GM21576 (cell line): ENCODE measurements at regions not wholly inside any gene's neighbourhood (a gene's known extent, or its start where the extent isn't known, plus 50 kb on each side); places are given as distances from the start of the nearest gene placed in this dataset.

Experiments used
- ATAC-seq: cut with Tn5 transposase; IDR thresholded peaks from one replicate; pipeline ENCODE4 v1.9.1; 2021; ENCODE audit warnings: mild to moderate bottlenecking, moderate library complexity; ENCODE audit not compliant: unreplicated experiment

DNA sequence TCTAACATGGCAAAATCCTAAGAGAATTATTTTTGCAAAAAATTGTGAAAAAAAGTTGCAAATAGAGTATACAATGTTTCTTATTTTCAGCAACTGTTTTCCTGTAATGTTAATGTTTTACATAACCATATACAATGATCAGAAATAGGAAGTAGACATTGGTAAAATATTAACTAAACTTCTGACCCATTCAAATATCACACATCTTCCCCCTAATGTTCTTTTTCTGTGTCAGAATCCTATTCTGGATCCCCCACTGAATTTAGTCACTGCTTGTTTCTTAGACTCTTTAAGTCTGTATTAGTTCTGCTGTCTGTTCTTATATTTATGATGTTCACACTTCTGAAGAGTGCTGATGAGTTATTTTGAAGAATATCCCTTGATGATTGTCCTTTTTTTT, 62.0 kb downstream of the HFE start:
- no peak for ATAC-seq

DNA sequence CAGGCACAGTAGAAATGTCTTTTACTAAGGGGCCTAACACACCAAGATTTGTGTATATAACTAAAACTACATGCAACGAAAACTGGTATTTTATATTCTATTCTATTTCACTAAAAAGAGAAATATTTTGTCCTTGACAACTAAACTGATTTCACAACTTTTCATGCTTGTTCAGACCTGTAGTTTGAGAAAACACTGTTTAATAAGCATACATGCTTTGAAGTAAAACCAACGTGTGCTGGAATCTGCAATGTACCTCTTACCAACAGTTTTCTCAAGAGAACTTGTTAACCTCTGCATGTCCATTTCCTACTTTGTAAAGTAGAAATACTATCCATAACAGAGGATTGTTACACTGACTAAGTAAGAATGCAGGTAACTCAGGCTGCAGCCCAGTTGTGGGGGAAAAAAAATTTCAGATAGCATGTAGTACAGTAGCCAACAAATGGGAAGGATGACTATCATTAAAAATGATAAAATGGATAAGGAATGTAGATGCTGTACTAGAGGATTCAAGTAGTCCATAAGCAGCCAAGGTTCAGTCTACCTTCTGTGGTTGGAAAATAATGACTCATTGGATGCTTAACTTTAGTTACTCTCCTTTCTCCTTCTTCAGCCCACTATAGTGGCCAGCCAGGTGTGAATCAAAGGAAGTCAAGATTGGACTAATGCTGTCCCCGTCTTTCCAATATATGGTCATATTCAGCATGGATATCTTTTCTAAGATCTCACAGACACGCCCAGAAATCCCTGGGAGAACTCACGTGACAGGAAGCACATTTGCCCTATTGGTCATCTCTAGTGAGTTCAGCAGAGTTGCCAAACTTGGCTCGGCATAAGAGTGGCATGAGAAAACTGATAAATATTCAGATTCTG, 65.2 kb downstream of the HFE start:
- no peak for ATAC-seq

DNA sequence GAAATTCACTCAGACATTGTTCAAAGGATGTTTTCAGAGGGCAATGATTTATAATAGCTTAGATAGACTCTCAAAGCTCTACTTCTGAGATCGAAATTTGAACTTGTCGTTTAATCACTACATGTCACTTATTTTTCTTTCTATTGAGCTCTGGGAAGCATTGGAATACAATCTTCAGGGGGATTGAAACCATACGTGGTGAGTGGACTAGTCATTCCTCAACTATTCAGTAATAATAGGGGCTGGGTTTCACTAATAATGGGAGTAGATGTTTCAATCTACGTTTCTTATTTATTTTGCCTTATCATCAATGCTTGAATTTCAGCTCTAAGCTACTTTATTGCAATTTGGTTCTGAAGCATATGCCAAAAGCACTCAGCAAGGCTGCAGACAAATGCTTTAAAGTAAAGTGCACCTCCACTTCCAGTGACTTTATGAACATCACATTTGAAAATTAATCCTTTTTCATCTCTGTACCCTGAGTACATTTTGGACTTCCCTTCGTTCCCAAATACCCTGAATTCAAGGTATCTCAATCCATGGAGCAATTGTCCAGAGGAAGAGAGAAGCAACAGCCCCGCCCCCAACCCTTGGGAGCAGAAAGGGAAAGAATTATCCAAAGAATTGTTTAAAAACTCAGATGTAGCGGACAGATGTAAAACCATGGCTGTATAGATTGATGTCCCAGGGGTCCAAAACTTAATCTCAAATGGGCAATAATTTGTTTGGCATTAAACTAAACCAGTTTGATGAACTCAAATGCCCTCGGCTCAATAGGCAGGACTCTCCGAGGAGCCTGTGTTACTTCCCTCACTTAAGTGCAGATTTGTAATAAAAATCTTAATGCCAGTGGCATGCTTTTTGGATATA, 68.1 kb downstream of the HFE start:
- ATAC-seq, result no peak

DNA sequence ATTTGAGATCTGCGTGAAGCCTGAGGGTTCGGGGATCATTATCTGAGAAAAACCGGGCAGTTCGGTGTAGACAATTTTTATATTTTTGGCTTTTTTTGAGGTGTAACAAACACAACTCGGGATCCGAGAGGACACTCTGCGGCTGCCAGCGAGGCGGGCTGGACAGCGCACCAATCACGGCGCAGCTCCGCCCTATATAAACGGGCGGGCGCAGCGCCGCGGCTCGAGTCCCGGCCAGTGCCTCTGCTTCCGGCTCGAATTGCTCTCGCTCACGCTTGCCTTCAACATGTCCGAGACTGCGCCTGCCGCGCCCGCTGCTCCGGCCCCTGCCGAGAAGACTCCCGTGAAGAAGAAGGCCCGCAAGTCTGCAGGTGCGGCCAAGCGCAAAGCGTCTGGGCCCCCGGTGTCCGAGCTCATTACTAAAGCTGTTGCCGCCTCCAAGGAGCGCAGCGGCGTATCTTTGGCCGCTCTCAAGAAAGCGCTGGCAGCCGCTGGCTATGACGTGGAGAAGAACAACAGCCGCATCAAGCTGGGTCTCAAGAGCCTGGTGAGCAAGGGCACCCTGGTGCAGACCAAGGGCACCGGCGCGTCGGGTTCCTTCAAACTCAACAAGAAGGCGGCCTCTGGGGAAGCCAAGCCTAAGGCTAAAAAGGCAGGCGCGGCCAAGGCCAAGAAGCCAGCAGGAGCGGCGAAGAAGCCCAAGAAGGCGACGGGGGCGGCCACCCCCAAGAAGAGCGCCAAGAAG, 69.0 kb downstream of the HFE start:
- ATAC-seq, result peak; percentile 44

DNA sequence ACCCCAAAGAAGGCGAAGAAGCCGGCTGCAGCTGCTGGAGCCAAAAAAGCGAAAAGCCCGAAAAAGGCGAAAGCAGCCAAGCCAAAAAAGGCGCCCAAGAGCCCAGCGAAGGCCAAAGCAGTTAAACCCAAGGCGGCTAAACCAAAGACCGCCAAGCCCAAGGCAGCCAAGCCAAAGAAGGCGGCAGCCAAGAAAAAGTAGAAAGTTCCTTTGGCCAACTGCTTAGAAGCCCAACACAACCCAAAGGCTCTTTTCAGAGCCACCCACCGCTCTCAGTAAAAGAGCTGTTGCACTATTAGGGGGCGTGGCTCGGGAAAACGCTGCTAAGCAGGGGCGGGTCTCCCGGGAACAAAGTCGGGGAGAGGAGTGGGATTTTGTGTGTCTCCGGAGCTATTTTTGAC, 69.6 kb downstream of the HFE start:
- peak; percentile 2 for ATAC-seq

DNA sequence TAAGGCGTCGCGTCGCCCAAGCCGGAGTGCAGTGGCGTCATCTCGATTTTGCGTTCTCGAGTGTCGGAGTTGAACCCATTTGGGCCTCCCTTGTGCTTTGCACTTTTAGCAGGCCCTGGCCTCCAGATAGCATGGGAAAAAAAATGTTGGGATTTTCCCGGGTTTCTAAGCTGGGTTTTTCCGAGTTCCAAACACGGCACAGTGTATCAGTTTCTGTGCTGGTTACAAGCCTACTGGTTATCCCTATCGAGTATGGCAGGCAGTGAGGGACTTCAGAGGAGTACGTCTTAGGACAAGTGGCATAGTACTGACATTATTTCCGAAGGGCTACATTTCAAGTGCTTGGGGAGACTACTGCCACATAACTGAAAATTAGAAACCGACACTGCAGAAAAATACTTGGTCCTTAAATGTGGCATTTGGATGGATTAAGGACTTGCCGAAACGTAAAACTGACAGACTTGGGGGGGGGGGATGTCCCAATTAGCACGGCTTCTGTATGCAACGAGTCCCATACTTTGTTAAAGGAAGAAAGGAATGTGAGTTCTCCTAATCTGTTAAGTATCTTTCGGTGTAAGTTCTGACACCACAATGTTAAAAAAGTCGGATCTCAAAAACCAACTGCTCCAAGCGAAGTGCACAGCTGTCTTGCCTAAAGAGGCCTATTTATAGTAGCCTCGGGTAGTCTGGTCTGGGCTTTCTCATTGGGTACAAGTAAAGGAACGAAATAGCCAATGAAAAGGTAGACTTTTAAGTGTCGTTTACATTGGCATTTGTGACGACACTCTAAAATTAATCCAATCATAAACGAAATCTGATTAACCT, 70.2 kb downstream of the HFE start:
- peak; percentile 55 for ATAC-seq

DNA sequence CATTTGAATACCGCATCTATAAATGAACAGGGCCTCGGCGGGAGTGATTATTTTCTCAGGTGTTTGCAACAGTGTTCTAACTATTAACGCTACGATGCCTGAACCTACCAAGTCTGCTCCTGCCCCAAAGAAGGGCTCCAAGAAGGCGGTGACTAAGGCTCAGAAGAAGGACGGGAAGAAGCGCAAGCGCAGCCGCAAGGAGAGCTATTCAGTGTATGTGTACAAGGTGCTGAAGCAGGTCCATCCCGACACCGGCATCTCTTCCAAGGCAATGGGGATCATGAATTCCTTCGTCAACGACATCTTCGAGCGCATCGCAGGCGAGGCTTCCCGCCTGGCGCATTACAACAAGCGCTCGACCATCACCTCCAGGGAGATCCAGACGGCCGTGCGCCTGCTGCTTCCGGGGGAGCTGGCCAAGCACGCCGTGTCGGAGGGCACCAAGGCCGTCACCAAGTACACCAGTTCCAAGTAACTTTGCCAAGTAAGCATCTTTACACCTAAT, 70.9 kb downstream of the HFE start:
- ATAC-seq, result peak; percentile 45

DNA sequence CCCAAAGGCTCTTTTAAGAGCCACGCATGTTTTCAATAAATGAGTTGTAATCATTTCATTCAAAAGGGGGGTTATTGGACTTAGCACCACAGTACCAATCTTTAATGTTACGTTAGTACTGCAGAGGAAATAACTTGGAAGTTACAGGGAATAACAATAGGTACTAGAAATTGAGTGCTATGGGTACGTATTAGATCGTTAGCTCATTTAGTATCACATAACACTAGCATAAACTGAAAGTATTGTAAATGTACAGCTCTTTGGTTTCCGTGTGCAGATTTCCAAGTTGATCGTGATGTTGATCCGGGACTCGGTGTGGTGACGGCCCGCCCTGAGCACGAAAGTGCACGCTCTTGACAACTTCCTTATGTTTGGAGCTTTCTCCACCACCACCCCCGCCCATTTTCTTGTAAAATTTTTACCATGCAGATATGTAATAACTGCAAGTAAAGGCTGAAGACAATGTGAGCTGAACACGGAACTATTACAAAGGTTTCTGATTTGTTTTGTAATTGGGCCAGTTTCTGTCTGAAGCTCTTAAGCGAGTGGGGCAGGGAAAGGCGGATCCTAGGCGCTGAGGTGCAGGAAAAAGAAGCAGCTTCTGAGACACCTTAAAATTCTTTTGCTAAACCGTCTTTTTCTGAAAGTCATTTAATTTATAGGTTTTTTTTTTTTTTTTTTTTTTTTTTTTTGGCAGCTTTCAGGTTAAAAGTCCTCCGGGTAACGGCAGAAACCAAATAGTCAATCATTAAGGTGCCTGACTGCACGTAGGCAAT, 71.5 kb downstream of the HFE start:
- ATAC-seq, result no peak

DNA sequence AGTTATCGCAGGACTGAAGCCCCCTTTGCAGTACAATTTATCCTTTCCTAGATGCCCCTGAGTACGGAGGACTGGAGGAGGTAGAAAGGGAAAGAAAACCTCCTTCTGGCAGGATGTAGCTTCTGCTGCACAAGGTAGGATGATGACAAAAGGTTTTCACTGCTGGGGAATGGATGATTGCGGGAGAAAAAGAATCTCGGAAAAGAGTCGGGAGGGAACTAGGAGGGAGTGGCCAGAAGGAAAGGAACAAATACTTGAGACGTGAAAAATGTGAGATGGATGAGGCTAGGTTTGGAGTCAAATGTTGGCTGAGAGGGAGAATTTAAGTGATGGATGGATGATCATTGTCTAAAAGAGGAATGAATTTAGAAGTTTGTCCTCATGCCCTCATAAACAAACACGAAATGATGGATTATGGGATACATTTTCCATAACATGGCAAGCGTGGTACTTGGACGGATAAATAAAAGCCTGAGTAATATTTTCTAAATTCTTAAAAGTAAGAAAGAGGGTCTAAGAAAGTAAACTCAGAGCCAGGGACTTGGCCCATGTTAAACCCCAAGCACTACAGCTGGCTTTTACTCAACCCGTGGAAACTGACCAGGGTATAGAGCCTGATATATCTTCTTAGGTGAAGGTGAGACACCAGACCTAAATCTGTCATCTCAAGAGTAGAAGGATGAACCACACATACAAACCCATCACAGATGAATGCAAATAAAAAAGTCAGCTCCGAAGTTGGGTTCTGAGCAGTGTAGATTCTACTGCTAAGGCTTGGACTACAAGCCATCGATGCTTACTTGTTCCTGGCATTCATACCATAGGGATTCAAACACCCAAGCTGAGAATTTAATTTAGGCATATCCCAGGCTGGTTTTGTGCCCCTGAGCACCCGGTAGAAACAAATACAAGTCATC, 72.4 kb downstream of the HFE start:
- ATAC-seq, result no peak

DNA sequence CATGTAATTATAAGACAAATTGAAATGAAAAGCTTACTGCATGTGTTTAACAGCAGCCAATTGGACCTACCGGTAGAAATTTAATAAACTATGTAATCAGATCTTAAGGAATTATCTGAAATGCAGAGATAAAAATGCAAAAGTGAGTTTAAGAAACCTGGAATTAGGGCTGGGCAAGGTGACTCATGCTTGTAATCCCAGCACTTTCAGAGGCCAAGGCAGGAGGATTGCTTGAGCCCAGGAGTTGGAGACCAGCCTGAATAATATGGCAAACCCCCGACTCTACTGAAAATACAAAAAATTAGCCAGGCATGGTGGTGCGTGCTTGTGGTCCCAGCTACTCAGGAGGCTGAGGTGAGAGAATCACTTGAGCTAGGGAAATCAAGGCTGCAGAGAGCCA, 74.1 kb downstream of the HFE start:
- ATAC-seq, result no peak

DNA sequence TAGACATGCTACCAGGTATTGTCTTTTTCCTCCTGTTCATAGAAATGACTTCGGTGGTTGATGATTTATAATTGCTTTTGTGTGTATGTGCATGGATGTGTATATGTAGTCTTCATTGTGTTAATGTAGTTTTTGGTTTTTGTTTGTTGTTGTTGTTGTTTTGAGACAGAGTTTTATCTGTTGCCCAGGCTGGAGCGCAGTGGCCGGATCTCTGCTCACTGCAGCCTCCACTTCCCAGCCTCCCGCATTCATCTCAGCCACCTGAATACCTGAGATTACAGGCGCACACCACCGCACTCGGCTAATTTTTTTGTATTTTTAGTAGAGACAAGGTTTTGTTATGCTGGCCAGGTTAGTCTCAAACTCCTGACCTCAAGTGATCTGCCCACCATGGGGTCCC, 75.2 kb downstream of the HFE start:
- ATAC-seq, result no peak

DNA sequence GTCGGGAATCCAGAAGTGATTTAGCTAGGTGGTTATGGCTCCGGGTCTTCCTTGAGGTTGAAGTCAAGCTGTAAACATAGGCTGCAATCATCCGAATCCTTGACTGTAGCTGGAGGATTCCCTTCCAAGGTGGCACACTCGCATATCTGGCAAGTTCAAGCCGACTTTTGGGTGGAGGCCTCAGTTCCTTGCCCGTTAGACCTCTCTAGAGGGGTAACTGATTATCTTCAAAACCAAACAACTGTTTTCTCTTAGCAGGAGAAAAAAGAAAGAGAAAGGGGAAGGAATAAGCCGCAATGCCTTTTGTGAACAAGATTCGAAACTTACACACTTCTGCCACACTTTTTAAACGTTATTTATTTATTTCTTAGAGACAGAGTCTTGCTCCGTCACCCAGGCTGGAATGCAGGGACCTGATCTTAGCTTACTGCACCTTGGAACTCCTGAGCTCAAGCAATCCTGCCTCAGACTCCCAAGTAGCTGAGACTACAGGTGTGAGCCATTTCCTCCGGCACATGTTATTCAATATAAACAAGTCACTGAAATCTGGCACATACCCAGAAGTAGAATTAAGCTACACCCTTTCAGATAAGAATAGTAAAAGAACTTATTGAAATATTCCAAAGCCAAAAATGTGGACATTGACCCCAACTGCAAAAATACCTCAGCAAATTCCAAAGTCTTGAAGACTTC, 76.3 kb downstream of the HFE start:
- no peak for ATAC-seq

DNA sequence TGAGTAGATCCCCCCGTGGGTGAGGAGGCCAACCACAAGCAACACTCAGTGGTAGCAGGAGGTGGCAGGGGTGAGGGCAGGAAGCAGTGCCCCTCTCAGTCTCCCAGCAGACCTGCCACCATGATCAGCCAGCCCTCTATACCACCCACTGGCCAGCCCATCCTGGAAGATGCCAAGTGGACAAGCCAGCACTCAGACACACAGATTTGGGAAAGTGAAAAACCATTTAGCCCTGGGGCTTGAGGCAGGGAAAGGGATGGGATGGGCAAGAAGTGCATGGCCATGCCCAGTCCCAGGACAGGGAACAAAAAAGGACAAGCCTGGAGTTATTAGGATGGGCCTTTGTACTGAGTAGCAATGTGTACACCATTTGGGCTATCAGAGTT, 76.9 kb downstream of the HFE start:
- no peak for ATAC-seq

DNA sequence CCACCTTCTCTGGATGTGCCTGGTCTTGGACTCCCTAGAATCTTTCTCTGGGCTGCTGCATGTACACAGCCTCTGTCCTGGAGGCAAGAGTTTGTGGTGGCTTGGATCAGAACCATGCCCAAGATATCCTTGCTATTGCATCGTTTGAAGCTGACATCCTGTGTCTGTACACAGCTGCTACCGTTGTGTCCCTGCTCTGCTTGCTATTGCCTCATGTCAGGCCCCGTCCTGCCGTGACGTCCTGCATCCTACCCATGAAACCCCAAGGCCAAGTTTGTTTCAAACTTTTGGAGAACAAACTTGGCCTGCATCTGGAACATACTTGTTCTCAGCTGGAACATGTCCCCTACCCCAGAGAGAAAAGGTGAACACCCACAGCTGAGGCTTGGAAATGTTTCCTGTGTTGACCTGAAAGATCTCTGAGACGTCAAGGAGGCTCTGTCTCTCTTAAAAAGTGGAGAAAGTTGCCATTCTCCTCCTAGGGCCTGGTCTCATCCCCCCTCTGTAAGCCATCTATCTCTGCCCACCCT, 78.1 kb downstream of the HFE start:
- ATAC-seq, result no peak

DNA sequence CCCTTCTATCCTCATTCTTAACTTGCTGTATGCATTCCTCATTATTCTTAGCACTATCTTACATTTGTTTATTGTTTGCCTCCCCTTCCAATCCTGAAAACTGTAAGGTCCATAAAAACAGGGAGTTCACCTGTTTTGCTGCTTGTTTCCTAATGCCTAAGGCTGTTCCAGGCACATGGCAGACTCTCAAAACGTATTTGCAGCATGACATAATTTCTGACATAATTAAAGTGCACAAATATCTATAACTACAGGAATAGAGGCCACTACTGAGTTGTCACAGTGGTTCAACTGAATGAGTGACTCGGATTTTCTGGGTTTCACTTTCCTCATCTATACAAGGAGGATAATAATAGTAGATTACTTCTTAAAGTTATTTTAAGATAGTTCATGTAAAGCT, 83.0 kb downstream of the HFE start:
- ATAC-seq, result no peak

DNA sequence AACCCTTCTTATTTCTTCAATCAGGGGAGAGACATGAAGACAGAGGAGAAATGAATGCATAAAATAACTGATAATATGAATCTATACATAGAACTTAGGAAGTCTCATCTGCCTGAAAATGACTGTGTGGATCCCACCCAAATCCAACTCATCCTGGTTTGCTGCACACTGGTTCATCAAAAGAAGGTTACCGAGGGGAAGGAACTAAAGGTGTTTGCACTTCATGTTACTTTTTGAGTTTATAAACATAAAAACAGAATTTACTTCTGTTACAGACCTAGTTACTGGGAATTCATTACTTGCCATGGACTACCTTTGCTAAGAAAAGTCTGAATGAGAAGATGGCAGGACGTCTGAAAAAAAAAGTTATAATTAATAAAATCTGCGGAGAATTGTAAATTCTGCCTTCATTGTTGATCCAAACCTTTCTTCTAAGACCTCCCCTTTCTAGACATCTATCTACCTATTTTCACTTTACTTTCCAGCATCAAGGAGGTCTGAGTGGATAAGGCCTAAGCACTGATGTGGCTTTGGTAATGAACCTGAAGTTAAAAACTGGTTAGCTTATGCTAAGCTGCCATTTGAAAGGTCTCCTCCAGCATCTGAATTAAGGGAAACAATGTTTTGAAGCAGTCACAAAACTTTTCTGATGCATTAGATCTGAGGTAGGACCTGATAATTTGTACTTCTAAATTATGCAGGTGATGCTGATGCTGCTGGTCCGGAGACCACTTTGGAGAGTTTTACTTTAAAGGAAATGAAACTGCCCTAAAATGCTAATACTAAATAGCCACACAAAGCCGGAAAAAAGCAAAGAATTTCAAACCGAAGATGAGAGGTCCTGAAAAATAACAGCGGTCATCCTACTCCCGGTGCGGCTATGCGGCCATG, 84.0 kb downstream of the HFE start:
- peak; percentile 1 for ATAC-seq

DNA sequence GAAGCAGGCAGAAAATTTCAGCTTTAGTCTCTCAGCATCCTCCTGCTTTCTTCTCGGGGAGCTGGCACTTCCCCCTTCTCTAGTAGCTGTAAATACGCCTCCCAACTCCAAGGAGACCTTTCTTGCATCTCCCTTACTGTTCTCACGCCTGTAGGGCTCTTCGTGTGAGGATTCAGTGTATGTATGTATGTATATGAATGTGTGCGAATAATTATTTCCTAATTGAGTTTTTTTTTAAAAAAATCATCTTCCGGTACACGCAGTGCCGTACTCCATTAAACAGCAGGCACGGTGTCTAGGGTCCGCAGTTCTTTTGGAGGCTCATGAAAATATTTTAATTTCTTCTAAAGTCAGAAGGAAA, 85.4 kb downstream of the HFE start:
- ATAC-seq, result no peak
